Spleen (tissue), 11 donors: ENCODE measurements at regions not wholly inside any gene's neighbourhood (a gene's known extent, or its start where the extent isn't known, plus 50 kb on each side); places are given as distances from the start of the nearest gene placed in this dataset.
A peak's percentile ranks its signal among the peaks of the same experiment; 100 is the strongest.

Source experiments
- DNase-seq: peaks from one replicate; pipeline ENCODE4 v3.0.0-alpha.2; 2020
- H3K27ac ChIP-seq, 8 donors: fragments of 200-600 bp; sonication (generic) in 7 of 8; 1 replicate in 4 of 8; 2 replicates in 4 of 8; pipeline versions ENCODE4 v1.5.0 to v1.8.0; 2016 to 2021; ENCODE audit warnings: inconsistent platforms in 4 of 8, mild to moderate bottlenecking in 4 of 8, moderate library complexity in 1 of 8
- H3K27me3 ChIP-seq, 7 donors: fragments of 200-600 bp; sonication (generic) in 6 of 7; replicated peaks in 1 of 7; 1 replicate in 4 of 7; 2 replicates in 3 of 7; pipeline versions ENCODE4 v1.5.0 to v1.8.0; 2016 to 2021; ENCODE audit warnings: inconsistent platforms in 3 of 7, mild to moderate bottlenecking in 1 of 7
- H3K36me3 ChIP-seq, 6 donors: fragments of 200-600 bp; sonication (generic) in 5 of 6; 1 replicate in 4 of 6; 2 replicates in 2 of 6; pipeline versions ENCODE4 v1.5.0 to v1.8.0; 2016 to 2021; ENCODE audit warnings: inconsistent platforms in 2 of 6
- H3K4me1 ChIP-seq, 6 donors: fragments of 200-600 bp; sonication (generic) in 5 of 6; 1 replicate in 3 of 6; 2 replicates in 3 of 6; pipeline versions ENCODE4 v1.5.0 to v1.8.0; 2016 to 2021; ENCODE audit warnings: inconsistent platforms in 3 of 6
- H3K4me3 ChIP-seq, 8 donors: fragments of 200-600 bp; sonication (generic) in 7 of 8; 1 replicate in 4 of 8; 2 replicates in 4 of 8; pipeline versions ENCODE4 v1.5.0 to v1.8.0; 2016 to 2021; ENCODE audit warnings: inconsistent platforms in 4 of 8, mild to moderate bottlenecking in 4 of 8, moderate library complexity in 2 of 8
- H3K9me3 ChIP-seq, 8 donors: fragments of 200-600 bp; sonication (generic) in 7 of 8; 1 replicate in 4 of 8; 2 replicates in 4 of 8; pipeline versions ENCODE4 v1.5.0 to v1.8.0; 2016 to 2021; ENCODE audit warnings: inconsistent platforms in 4 of 8
- POLR2A ChIP-seq, 3 donors: fragments of 450-650 bp; IDR thresholded peaks; one replicate each; pipeline ENCODE4 v1.5.1; 2017; ENCODE audit warnings: antibody characterized with exemption in 3 of 3, mild to moderate bottlenecking in 1 of 3
- POLR2AphosphoS5 ChIP-seq, 3 donors: sonication (generic); formaldehyde crosslinking; IDR thresholded peaks; one replicate each; pipeline ENCODE4 v1.5.1; 2017; ENCODE audit warnings: antibody characterized with exemption in 3 of 3
- WGBS, 5 donors: extraction: QIAGEN DNeasy Blood & Tissue Kit in 3 of 5; methylation state at CpG; one replicate each; pipeline versions ENCODE4 v1.1.5 to v1.1.7; 2013 to 2018; 5-methylcytosine and 5-hydroxymethylcytosine counted together
- intact Hi-C: fragments of 100-400 bp; cut with DNase I; formaldehyde crosslinking; loops from one replicate; pipeline ENCODE4 v1.15.0; 2023; ENCODE audit warnings: low total_unique reads
- TF ChIP-seq, protein P1 (sequence below), 11 experiments: fragments of 200-600 bp in 7 of 11; fragments of 450-650 bp in 4 of 11; sonication (generic) in 4 of 11; IDR thresholded peaks in 8 of 11; conservative IDR thresholded peaks in 3 of 11; 1 replicate in 7 of 11; 2 replicates in 4 of 11; pipeline versions ENCODE4 v1.4.0 to v1.8.0; 2016 to 2021; ENCODE audit warnings: antibody characterized with exemption in 11 of 11, inconsistent platforms in 4 of 11, mild to moderate bottlenecking in 1 of 11
- donor health status: healthy with polysubstance abuse.
- donor health status: DM: no; HTN: no; CAD: no; lungs with moderate emphysema.
- donor health status: DM: no; HTN: no; CAD: no.
- donor health status: Bipolar disorder and iron deficiency.
- donor health status: healthy.
- donor health status: DM: no; HTN: no; CAD: no.
- donor health status: DM: yes; HTN: yes; CAD: no.

DNA sequence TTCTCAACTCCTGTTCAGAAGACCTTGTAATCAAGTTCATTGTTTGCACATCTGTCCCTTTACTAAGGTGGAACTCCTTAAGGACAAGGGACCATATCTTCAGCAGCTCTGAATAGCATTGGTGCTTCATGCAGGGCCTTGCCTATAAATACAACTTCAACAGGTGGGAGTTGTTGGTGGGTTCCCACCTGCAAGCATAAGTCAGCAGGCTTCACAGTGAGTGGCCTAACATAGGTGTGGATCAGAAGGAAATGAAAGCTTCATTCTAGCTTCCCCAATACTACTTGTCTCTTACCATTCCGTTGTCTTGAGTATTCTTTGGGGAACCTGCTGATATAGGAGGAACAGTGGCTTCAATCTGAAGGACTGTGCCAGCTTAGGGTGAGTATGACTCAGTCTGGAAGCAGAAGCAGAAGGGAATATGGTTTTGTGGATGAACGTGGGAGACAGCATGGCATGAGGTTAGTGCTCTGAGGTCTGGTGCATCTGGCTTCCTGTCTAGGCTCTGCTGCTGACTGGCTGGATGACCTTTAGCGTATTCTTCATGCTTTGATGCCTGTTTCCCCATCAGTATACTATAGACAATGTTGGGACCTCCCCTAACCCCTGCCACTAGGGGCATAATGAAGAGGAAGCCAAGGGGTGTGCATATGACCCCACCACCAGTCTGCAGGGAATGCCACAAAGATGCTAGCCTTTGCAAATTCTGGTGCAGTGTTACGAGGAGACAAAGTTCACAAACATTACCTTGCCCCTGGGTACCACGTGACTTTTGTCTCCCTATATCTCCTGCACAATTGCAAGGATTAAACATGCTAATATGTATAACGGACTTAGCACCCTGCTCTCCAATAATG lies 192.3 kb downstream of the PALM2AKAP2 start:
- intact Hi-C loops, result no loop called here
- 56 to 71% (median 62%) methylated on average over 6 of the region's 6 CpGs for WGBS, 5 donors
- no peaks in the 10 kb centered on the region for H3K36me3 ChIP-seq
- H3K4me1 ChIP-seq, result peaks cover 51 to 98% (median 78%) of the 10 kb centered on the region in 6 donors
- TF ChIP-seq POLR2A (IDR thresholded peaks at IDR 0.05), result no peak
- TF ChIP-seq, protein P1, sequence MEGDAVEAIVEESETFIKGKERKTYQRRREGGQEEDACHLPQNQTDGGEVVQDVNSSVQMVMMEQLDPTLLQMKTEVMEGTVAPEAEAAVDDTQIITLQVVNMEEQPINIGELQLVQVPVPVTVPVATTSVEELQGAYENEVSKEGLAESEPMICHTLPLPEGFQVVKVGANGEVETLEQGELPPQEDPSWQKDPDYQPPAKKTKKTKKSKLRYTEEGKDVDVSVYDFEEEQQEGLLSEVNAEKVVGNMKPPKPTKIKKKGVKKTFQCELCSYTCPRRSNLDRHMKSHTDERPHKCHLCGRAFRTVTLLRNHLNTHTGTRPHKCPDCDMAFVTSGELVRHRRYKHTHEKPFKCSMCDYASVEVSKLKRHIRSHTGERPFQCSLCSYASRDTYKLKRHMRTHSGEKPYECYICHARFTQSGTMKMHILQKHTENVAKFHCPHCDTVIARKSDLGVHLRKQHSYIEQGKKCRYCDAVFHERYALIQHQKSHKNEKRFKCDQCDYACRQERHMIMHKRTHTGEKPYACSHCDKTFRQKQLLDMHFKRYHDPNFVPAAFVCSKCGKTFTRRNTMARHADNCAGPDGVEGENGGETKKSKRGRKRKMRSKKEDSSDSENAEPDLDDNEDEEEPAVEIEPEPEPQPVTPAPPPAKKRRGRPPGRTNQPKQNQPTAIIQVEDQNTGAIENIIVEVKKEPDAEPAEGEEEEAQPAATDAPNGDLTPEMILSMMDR (IDR thresholded peaks at IDR 0.05 in 8 of 11, conservative IDR thresholded peaks at IDR 0.05 in 3 of 11), result peak in 10 of 11 experiments; percentile 10 to 58 (median 42)
- peak in 2 of 3 donors; percentile 17 to 47 for TF ChIP-seq POLR2AphosphoS5 (IDR thresholded peaks at IDR 0.05)
- H3K4me3 ChIP-seq, result no peak overlapping the region
- no peaks in the 10 kb centered on the region for H3K27me3 ChIP-seq
- peak overlapping the region in 7 of 8 donors; percentile 4 to 88 (median 74) for H3K27ac ChIP-seq
- no peaks in the 10 kb centered on the region for H3K9me3 ChIP-seq
- DNase-seq, result no peak

DNA sequence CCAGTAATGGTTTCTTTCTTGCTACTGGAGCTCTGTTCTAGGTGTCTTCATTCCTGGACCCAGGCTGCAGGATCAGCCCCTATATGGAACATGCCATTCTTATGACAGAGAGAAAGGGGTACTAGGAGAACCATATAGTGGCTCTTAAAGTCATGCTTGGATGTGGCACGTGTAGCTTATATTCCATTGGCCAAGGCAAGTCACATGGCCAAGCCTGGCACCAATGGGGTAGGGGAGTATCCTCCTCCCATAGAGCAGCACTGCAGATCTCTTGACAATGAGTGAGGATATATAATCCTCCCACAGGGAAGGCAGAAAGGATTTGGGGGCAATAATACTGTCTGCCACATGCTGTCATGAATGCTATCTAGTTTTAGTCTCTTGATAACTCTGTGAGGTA lies 193.3 kb downstream of the PALM2AKAP2 start:
- Histone ChIP-seq H3K4me1 (peaks cover 43 to 92% (median 69%) of the 10 kb centered on the region in 6 donors), H3K27ac (peak overlapping the region in 7 of 8 donors; percentile 43 to 88 (median 81))
- intact Hi-C loops, result no loop called here

DNA sequence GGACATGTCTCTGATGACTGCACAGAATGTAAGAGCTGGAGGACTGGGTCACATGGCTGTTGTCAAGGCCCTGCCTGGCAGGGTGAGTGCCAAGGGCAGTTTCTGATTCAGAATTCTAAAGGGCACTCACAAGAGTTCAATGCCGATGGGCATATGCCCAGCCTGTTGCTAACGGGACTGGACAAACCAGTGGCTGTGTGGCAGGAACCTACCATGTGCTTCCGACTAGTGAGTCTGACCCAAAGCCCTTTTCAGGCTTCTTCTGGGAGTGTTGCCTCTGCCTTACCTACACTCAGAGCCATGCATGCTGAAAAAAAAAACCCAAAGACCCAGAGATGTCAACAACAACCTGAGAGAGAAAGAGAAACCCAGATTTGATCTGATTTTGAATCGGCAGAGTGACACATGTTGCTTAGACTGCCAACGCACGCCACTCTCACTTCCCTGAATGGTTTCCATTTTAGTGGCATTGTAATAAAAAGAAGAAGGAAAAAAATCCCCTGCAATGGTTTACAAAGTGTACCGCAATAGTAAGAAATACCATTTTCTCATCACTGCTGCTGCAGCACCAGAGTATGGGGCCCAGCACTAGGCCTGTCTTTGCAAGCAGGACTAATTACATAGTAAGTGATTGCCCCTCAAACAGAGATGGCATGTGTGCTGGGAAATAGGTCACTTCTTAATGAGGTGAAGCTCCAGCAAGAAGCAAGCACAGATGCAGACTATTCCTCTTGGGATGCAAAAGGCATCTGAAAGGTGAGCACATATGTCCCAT lies 194.3 kb downstream of the PALM2AKAP2 start:
- Histone ChIP-seq H3K9me3 (no peaks in the 10 kb centered on the region), H3K27ac (peak overlapping the region; percentile 43 to 88 (median 78)), H3K4me3 (no peak overlapping the region), H3K4me1 (peaks cover 33 to 83% (median 59%) of the 10 kb centered on the region in 6 donors), H3K36me3 (no peaks in the 10 kb centered on the region), H3K27me3 (no peaks in the 10 kb centered on the region)
- TF ChIP-seq, protein P1 (IDR thresholded peaks at IDR 0.05 in 8 of 11, conservative IDR thresholded peaks at IDR 0.05 in 3 of 11), result no peak
- peak in 2 of 3 donors; percentile 16 to 25 for TF ChIP-seq POLR2AphosphoS5 (IDR thresholded peaks at IDR 0.05)
- TF ChIP-seq POLR2A (IDR thresholded peaks at IDR 0.05), result no peak
- DNase-seq, result peak; percentile 80
- 51 to 67% (median 58%) methylated on average over 7 of the region's 7 CpGs for WGBS, 5 donors
- intact Hi-C loops, result no loop called here

More for the DNA sequence above, 193.3 kb downstream of the PALM2AKAP2 start:
- 80 to 93% (median 86%) methylated on average over 1 of the region's 1 CpG for WGBS, 5 donors
- no peaks in the 10 kb centered on the region for H3K9me3 ChIP-seq
- no peaks in the 10 kb centered on the region for H3K36me3 ChIP-seq
- TF ChIP-seq, protein P1 (IDR thresholded peaks at IDR 0.05 in 8 of 11, conservative IDR thresholded peaks at IDR 0.05 in 3 of 11), result no peak
- TF ChIP-seq POLR2A (IDR thresholded peaks at IDR 0.05) (no peak), POLR2AphosphoS5 (IDR thresholded peaks at IDR 0.05) (no peak)
- no peaks in the 10 kb centered on the region for H3K27me3 ChIP-seq
- H3K4me3 ChIP-seq, result no peak overlapping the region
- DNase-seq, result no peak

DNA sequence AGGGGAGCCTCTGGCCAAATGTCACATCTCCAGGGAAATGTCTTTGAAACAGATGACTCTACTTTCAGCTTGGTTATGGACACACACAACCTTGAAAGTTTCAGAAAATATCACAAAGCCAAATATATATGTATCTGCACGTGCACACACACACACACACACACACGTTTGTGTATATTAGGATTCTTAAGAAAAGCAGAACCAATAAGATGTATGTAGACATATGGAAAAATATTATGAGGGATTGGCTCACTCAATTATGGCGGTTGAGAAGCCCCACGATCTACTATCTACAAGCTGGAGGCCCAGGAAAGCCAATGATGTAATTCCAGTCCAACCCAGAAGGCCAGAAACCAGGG lies 194.9 kb downstream of the PALM2AKAP2 start:
- no peaks in the 10 kb centered on the region for H3K9me3 ChIP-seq
- peak overlapping the region; percentile 43 to 88 (median 78) for H3K27ac ChIP-seq
- H3K4me1 ChIP-seq, result peaks cover 27 to 77% (median 53%) of the 10 kb centered on the region in 6 donors
- no peaks in the 10 kb centered on the region for H3K27me3 ChIP-seq
- intact Hi-C loops, result no loop called here
- no peak for DNase-seq
- H3K36me3 ChIP-seq, result no peaks in the 10 kb centered on the region
- TF ChIP-seq, protein P1 (IDR thresholded peaks at IDR 0.05 in 8 of 11, conservative IDR thresholded peaks at IDR 0.05 in 3 of 11), result no peak
- TF ChIP-seq POLR2A (IDR thresholded peaks at IDR 0.05) (no peak), POLR2AphosphoS5 (IDR thresholded peaks at IDR 0.05) (no peak)
- no peak overlapping the region for H3K4me3 ChIP-seq
- 77 to 92% (median 82%) methylated on average over 4 of the region's 4 CpGs for WGBS, 5 donors
